ENCODE measurements at regions not wholly inside any gene's neighbourhood (a gene's known extent, or its start where the extent isn't known, plus 50 kb on each side); places are given as distances from the start of the nearest gene placed in this dataset.

DNA sequence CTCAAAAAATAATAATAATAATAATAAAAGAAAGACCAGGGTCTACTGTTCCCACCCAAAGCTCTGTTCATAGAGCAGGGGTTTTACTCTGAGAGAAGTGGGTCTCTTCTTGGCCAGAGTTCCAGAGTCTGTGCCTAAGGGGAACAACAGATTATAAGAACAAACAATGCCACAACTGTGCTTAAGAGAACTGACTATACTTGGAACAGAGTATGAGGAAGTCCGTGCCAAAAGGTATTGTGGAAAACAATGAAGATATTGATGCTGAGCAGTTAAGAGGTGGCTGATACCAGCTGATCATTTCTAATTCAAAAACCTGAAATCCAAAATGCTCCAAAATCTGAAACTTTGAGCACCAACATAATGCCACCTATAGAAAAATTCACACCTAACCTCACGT lies 229.6 kb downstream of the FBXO8 start:
- TF ChIP-seq, protein P1, sequence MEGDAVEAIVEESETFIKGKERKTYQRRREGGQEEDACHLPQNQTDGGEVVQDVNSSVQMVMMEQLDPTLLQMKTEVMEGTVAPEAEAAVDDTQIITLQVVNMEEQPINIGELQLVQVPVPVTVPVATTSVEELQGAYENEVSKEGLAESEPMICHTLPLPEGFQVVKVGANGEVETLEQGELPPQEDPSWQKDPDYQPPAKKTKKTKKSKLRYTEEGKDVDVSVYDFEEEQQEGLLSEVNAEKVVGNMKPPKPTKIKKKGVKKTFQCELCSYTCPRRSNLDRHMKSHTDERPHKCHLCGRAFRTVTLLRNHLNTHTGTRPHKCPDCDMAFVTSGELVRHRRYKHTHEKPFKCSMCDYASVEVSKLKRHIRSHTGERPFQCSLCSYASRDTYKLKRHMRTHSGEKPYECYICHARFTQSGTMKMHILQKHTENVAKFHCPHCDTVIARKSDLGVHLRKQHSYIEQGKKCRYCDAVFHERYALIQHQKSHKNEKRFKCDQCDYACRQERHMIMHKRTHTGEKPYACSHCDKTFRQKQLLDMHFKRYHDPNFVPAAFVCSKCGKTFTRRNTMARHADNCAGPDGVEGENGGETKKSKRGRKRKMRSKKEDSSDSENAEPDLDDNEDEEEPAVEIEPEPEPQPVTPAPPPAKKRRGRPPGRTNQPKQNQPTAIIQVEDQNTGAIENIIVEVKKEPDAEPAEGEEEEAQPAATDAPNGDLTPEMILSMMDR (IDR thresholded peaks at IDR 0.05) = no peak
- no peak for TF ChIP-seq POLR2A (IDR thresholded peaks at IDR 0.05)

Measured in right lobe of liver (tissue), 4 donors.